ENCODE measurements at regions not wholly inside any gene's neighbourhood (a gene's known extent, or its start where the extent isn't known, plus 50 kb on each side); places are given as distances from the start of the nearest gene placed in this dataset.

DNA sequence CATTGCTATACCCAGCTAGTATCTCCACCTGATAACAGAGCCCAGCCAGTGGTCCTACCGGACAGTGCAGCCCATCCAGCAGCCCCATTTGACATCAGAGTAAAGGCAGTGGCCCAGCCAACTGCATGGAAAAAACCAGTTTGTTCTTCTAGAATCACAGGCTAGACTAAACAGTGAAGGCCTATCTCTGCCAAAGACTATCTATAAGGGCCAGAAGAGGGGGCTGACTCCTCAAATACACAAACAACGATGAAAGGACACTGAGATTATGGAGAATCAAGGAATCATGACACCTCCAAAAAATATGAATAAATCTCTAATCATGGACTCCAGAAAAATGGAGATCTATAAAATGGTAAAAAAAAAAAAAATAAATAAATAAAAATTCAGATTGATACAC lies 546.4 kb upstream of the HTR2C start:
- Histone ChIP-seq H3K9me3 (no peaks in the 10 kb centered on the region), H3K4me3 (no peak overlapping the region), H3K36me3 (no peaks in the 10 kb centered on the region), H3K4me1 (replicated peaks) (no peaks in the 10 kb centered on the region), H3K27ac (no peak overlapping the region), H3K27me3 (replicated peaks; ENCODE audit: insufficient read depth) (no peaks in the 10 kb centered on the region)
- no peak for DNase-seq (ENCODE audit: low spot score)
- WGBS = 97% methylated on average over 2 of the region's 2 CpGs
- intact Hi-C loops (cut with DNase I) = no loop called here
- TF ChIP-seq, protein P1, sequence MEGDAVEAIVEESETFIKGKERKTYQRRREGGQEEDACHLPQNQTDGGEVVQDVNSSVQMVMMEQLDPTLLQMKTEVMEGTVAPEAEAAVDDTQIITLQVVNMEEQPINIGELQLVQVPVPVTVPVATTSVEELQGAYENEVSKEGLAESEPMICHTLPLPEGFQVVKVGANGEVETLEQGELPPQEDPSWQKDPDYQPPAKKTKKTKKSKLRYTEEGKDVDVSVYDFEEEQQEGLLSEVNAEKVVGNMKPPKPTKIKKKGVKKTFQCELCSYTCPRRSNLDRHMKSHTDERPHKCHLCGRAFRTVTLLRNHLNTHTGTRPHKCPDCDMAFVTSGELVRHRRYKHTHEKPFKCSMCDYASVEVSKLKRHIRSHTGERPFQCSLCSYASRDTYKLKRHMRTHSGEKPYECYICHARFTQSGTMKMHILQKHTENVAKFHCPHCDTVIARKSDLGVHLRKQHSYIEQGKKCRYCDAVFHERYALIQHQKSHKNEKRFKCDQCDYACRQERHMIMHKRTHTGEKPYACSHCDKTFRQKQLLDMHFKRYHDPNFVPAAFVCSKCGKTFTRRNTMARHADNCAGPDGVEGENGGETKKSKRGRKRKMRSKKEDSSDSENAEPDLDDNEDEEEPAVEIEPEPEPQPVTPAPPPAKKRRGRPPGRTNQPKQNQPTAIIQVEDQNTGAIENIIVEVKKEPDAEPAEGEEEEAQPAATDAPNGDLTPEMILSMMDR (IDR thresholded peaks at IDR 0.05) = no peak
- TF ChIP-seq POLR2AphosphoS5 (IDR thresholded peaks at IDR 0.05) = no peak
- TF ChIP-seq POLR2A (IDR thresholded peaks at IDR 0.05) = no peak

DNA sequence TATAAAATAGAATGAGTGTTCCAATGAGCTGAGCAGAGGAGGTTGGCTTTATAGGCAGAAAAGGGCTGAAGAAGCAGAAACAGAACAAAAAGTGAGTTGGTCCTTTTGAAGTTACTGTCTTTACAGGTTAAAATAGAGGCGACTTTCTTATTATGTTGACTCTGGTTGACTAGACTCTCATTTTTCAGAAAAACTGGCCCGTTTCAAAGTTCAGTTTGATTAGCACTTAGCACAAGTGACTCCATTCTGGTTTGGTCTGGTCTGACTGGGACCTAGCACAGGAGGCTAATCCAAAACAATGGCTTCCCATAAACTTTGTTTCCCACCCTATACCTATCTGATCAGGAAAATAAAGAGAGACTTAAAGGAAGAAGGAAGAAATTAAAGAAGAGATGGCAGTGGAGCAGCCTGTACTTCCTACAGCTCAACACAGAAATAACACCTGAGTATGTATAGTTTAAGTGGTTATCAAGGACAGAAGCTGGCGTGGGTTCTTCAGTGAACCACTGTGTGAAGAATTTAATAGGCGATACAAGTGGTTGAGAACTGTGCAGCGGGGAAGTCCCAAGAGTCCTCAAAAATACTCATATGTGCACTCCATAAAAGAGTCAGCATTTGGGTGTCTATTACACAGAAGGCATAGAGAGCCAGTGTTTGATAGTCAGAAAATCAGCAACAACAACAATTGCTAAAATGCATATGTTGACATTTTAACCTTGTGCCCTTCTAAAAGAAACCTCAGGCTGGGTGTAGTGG lies 554.8 kb upstream of the HTR2C start:
- no peak overlapping the region for H3K27ac ChIP-seq
- no peak for TF ChIP-seq POLR2AphosphoS5 (IDR thresholded peaks at IDR 0.05)
- TF ChIP-seq POLR2A (IDR thresholded peaks at IDR 0.05) = no peak
- TF ChIP-seq, protein P1 (IDR thresholded peaks at IDR 0.05) = no peak
- no peaks in the 10 kb centered on the region for H3K27me3 ChIP-seq (replicated peaks; ENCODE audit: insufficient read depth)
- DNase-seq (ENCODE audit: low spot score) = no peak
- 75% methylated on average over 5 of the region's 5 CpGs for WGBS
- no peaks in the 10 kb centered on the region for H3K9me3 ChIP-seq
- H3K4me1 ChIP-seq (replicated peaks) = no peaks in the 10 kb centered on the region
- H3K36me3 ChIP-seq = no peaks in the 10 kb centered on the region
- intact Hi-C loops (cut with DNase I) = no loop called here
- H3K4me3 ChIP-seq = no peak overlapping the region

DNA sequence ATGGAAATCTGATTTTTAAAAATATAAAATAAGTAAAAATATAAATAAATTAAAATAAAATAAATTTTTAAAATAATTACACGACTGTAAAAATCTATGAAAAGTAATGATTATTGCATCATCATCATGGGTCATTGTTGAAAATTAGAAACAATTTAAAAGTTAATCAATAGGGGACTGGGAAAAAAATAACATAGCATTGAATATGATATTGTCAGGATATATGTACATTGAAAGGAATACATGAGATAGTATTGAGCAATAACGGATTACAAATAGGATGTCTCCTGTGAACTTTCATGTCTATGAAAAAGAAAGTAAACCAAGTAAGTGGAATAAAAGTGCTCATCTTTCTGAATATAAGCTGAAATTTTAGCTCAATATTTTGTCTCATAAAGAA lies 566.8 kb upstream of the HTR2C start:
- Histone ChIP-seq H3K4me3 (no peak overlapping the region), H3K4me1 (replicated peaks) (no peaks in the 10 kb centered on the region), H3K27me3 (replicated peaks; ENCODE audit: insufficient read depth) (no peaks in the 10 kb centered on the region), H3K36me3 (no peaks in the 10 kb centered on the region), H3K9me3 (no peaks in the 10 kb centered on the region), H3K27ac (no peak overlapping the region)
- no peak for DNase-seq (ENCODE audit: low spot score)
- intact Hi-C loops (cut with DNase I) = no loop called here
- TF ChIP-seq POLR2AphosphoS5 (IDR thresholded peaks at IDR 0.05) = no peak
- no peak for TF ChIP-seq POLR2A (IDR thresholded peaks at IDR 0.05)
- TF ChIP-seq, protein P1 (IDR thresholded peaks at IDR 0.05) = no peak
- 98% methylated on average over 2 of the region's 2 CpGs for WGBS

DNA sequence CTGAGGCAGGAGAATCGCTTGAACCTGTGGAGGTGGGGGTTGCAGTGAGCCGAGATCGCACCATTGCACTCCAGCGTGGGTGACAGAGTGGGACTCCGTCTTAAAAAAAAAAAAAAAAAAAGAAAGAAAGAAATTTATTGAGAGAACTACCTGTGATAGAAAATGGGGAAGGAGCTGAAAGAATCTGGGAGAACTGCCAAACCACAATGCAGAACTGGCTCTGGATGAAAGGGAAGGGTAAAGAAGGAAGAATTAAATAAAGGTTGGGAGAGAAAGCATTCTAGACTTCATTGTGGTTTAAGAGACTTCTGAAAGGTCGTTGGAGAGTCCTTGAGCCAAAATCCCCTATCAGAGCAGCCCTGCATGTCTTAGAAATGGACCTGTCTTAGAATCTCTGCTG lies 567.9 kb upstream of the HTR2C start:
- Histone ChIP-seq H3K27me3 (replicated peaks; ENCODE audit: insufficient read depth) (no peaks in the 10 kb centered on the region), H3K4me3 (no peak overlapping the region), H3K4me1 (replicated peaks) (no peaks in the 10 kb centered on the region), H3K27ac (no peak overlapping the region), H3K36me3 (no peaks in the 10 kb centered on the region), H3K9me3 (no peaks in the 10 kb centered on the region)
- TF ChIP-seq POLR2A (IDR thresholded peaks at IDR 0.05) = no peak
- TF ChIP-seq, protein P1 (IDR thresholded peaks at IDR 0.05) = no peak
- no peak for TF ChIP-seq POLR2AphosphoS5 (IDR thresholded peaks at IDR 0.05)
- intact Hi-C loops (cut with DNase I) = no loop called here
- 58% methylated on average over 6 of the region's 6 CpGs for WGBS
- no peak for DNase-seq (ENCODE audit: low spot score)

DNA sequence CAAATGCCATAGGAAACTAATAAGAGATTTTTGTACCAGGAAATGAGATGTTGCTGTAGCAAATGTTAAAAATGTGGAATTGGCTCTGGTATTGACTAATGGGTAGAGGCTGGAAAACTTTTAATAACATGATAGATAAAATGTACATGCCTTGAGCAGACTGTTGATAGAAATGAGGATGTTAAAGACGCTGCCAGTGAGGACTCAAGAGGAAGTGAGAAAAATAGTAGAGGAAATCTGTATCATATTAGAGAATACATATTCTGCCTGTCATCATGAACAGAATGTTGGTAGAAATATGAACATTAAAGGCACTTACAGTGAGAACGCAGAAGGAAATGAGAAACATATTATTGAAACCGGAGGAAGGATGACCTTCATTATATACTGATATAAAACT lies 577.2 kb upstream of the HTR2C start:
- intact Hi-C loops (cut with DNase I) = no loop called here
- Histone ChIP-seq H3K27me3 (replicated peaks; ENCODE audit: insufficient read depth) (no peaks in the 10 kb centered on the region), H3K36me3 (no peaks in the 10 kb centered on the region), H3K4me1 (replicated peaks) (no peaks in the 10 kb centered on the region), H3K4me3 (no peak overlapping the region), H3K27ac (no peak overlapping the region), H3K9me3 (no peaks in the 10 kb centered on the region)
- no peak for TF ChIP-seq POLR2AphosphoS5 (IDR thresholded peaks at IDR 0.05)
- no peak for TF ChIP-seq POLR2A (IDR thresholded peaks at IDR 0.05)
- TF ChIP-seq, protein P1 (IDR thresholded peaks at IDR 0.05) = no peak
- no peak for DNase-seq (ENCODE audit: low spot score)
- WGBS = 84% methylated on average over 3 of the region's 3 CpGs

All from prostate gland (tissue), 2 donors.